ENCODE measurements at regions not wholly inside any gene's neighbourhood (a gene's known extent, or its start where the extent isn't known, plus 50 kb on each side); places are given as distances from the start of the nearest gene placed in this dataset.

DNA sequence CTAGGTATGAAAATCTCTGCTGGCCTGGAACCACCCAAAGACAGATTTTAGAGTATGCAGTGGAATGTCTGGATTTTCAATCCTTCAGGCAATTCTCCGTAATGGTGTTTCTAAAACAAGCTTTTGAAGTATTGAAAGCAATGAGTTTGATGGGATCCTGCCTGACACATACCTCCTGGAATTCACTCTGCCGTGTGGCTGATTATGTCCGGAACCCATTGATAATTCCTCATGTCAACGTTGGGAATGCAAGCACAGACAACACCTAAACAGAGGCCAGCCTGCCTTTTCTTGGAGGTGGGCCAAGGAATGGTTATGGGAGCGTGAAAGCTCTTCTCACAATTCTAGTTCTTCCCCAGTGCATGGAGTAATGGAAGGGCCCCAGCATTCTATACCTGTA lies 168.9 kb upstream of the HMCN1 start:
- TF ChIP-seq, protein P1, sequence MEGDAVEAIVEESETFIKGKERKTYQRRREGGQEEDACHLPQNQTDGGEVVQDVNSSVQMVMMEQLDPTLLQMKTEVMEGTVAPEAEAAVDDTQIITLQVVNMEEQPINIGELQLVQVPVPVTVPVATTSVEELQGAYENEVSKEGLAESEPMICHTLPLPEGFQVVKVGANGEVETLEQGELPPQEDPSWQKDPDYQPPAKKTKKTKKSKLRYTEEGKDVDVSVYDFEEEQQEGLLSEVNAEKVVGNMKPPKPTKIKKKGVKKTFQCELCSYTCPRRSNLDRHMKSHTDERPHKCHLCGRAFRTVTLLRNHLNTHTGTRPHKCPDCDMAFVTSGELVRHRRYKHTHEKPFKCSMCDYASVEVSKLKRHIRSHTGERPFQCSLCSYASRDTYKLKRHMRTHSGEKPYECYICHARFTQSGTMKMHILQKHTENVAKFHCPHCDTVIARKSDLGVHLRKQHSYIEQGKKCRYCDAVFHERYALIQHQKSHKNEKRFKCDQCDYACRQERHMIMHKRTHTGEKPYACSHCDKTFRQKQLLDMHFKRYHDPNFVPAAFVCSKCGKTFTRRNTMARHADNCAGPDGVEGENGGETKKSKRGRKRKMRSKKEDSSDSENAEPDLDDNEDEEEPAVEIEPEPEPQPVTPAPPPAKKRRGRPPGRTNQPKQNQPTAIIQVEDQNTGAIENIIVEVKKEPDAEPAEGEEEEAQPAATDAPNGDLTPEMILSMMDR (conservative IDR thresholded peaks at IDR 0.05; ENCODE audit: low read depth, low read length) = no peak
- TF ChIP-seq EZH2 (IDR thresholded peaks at IDR 0.05; ENCODE audit: low read length, unreplicated experiment) = no peak

Measured in PC-3 (cell line).